NCI-H2196 treated with DMSO at 0.1 percent for 48 hours (cell line): ENCODE measurements at regions not wholly inside any gene's neighbourhood (a gene's known extent, or its start where the extent isn't known, plus 50 kb on each side); places are given as distances from the start of the nearest gene placed in this dataset.

Experiments used
- DNase-seq: peaks from one replicate; lab custom pipeline; 2025; ENCODE audit not compliant: unreplicated experiment; lab: John Stamatoyannopoulos, UW

- DNase-seq, result no peak
These were observed 291.6 kb upstream of the C9orf72 start for GRCh38 chr9:27864644-27865438.

GRCh38 chr9:27866741-27867140, 293.5 kb upstream of the C9orf72 start:
- no peak for DNase-seq

GRCh38 chr9:27870404-27870803, 297.1 kb upstream of the C9orf72 start:
- no peak for DNase-seq

DNA sequence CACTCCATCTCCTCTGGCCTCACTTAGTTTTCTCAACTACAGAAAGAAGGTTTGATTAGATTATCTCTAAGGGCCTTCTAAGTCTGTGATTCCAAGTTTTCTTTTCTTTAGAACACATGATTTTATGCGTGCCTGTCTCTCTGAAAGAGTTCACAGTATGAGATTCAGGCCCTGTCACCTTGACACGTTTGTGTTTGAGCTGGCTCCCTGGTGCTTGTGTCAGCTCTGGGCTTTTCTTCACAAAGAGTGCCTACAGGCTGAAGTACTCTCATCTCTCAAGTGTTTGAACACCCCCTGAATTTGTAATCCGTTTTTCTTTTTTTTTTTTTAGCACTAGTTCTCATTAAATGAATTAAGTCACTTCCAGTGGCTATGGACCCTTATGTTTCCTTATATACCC, 306.9 kb upstream of the C9orf72 start:
- DNase-seq, result no peak

- no peak for DNase-seq
These were observed 307.4 kb upstream of the C9orf72 start for GRCh38 chr9:27880635-27881034.

DNA sequence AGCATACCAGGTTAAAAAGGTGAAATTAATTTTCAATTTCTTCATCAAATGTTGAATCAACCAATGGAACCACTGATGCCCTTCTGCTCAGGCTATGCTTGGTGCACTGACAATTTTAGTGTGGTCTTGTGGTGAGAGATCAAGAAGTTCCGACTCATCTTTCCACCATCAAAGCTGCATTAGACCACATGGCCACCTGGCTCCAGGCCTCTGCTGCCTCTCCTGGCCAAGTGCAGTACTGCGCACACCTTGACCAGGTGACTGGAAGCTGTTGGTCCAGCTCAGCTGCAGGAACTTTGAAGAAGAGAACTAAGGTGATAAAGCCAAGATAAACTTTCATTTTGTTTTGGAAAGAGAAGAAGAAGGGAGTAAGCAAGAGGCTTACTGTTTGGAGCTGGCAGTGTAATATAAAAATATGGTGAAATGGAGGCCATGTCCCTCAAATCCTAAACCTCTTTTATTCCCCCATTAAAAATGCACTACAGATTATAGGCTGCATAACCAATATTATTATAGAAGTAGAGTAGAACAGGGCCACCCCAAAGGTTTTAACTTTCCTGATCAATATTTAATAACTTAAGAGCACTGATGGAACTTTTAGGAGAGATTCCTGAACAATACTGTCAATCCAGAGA, 315.5 kb upstream of the C9orf72 start:
- no peak for DNase-seq

- no peak for DNase-seq
These were observed 351.2 kb upstream of the C9orf72 start for GRCh38 chr9:27924502-27924901.

DNA sequence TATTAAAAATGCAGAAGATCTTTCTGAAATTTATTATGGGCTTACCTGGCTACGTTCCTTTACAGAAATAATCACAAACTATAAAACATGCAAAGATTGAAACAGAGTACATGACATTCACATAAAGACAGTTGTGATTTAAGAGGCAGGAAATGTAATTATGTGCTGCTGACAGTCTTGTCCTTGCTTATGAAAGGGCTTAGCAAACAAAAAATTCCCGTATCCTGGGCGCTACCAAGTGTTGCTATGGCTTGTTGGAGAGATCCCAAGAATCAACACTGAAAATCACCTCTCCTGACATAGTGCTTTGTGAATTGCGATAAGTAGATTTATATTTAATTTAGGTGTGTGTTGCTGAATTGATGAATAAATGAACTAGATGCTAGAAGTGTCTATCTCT, 352.5 kb upstream of the C9orf72 start:
- DNase-seq, result no peak

- DNase-seq, result no peak
These were observed 356.6 kb upstream of the C9orf72 start for GRCh38 chr9:27929841-27930240.

DNA sequence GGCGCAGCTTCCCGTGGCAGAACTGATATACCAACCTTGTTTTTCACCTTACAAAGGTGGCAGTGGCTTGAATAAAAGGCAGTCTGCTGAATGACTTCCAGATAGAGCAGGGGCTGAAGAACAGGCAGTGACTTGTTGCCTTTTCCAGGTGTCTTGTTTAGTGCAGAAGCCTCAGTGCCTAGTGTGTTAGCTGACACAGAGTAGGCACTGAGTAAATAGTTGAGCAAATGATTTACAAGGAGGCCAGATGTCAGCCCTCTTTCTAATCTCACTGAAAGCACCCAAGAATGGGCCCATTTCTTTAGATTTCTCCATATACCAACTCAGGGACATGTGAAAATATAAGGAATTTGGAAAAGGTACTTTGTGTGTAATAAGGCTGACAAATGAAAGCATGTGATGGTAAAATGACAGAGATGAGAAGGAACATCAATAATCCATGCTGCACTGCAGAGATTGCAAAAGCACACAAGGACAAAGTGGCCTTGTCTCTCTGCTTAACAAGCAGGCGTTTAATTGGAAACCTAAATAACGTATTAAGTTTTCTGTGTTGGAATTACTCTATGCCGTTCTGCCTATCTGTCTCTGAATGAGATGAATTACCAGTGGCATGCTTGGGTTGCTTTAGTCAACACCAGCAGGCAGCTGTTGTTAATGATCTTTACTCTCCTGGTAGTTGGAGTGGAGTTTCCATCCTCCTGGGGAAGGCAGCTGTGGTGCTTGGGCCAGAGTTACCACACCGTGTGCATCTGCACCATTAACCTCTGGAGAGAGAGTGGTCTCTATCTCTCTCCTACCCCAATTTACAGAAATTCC, 360.1 kb upstream of the C9orf72 start:
- no peak for DNase-seq

- no peak for DNase-seq
These were observed 361.2 kb upstream of the C9orf72 start for GRCh38 chr9:27934471-27934870.

DNA sequence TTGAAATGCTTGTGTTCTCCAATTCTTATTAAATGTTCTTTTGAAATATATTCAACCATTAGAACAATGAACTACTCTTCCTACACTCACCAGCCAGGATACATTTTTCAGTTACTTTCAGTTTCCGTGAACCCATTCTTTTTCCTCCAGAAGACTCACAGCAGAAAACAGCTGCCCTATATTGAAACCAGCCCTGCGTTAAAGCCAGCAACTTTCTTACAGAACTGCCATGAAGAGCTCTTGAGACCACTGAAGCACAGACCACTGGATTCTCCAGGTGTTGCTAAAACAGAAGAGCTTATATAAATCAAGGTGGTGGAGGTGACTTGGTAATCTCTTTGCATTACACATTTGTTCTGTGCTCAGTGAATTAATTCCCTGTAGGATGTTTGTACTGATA, 365.9 kb upstream of the C9orf72 start:
- no peak for DNase-seq

DNA sequence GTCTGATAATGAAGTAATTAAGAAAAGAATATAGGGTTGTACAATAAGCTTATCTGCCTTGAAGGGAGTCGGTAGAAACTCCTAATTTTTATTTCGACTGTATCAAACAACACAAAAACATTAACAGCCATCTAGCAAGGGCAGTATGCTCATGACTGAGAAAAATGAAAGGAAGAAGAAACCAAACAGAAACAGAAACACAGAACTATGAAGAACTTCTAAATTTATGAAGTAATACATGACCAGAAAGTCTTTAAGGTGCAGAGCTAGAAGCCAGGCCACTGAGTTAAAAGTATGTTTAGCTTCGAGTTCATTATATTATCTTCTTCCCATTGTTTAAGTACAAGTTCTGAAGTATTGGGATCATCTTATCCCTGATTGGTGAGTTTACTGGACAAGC, 367.3 kb upstream of the C9orf72 start:
- no peak for DNase-seq

GRCh38 chr9:27943501-27943900, 370.2 kb upstream of the C9orf72 start:
- no peak for DNase-seq

- no peak for DNase-seq
These were observed 372.1 kb upstream of the C9orf72 start for GRCh38 chr9:27945386-27945785.

DNA sequence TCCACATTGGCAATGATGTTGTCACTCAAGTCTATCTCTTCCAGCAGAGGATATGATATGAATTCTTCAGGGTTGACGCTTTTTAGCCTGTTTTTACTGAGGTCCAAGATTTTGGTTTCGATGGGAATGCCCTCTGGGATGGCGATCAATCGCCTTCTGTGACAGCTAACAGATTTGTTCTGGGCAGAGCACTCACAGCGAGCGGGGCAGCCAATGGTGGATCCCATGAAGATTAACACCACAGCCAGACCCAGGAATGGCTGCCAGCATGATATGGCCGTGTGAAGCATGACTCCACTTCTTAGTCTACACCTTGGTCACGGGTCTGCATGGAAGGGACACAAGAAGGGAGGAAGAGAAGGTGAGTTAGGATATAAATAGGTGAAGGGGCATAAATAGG, 377.1 kb upstream of the C9orf72 start:
- no peak for DNase-seq

GRCh38 chr9:27954858-27955257, 381.6 kb upstream of the C9orf72 start:
- DNase-seq, result no peak

DNA sequence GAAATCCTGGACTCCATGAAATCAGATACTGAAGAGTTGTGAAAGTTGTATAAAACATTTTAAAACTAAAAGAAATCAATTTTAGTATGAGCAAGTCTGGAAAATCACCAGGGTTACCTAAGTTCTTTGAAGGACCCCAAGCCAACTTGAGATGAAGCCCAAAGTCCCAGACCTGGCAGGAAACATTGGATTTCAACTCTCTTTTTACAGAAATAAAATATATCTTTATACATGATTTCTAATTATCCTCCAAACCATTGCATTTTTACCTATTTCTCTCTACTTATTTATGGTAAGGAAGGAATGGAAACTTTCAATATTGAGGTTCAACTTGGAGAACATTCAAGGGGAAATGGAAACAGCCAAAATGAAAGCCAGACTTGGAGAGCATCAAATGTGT, 390.6 kb upstream of the C9orf72 start:
- DNase-seq, result no peak

GRCh38 chr9:27967210-27967609, 393.9 kb upstream of the C9orf72 start:
- DNase-seq, result no peak

DNA sequence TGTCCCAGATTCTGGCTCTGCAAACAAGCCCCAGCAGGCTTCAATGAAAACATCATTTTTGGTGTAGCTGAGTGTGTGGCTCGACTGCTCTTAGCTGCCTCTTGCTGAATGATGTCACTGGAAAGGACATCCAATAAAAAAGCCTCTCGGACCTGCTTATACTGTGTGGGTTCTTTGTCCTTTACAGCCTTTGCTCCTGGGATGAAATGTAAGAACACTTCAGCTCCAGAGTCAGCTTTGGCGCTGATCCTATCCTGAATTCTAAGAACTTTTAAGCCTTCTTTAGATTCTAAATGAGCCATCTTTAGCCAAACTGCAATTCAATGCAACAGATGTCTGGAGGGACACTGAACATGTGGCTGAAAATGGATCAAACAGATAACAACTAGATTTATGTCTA, 404.6 kb upstream of the C9orf72 start:
- no peak for DNase-seq

GRCh38 chr9:27985714-27986113, 412.4 kb upstream of the C9orf72 start:
- DNase-seq, result no peak

DNA sequence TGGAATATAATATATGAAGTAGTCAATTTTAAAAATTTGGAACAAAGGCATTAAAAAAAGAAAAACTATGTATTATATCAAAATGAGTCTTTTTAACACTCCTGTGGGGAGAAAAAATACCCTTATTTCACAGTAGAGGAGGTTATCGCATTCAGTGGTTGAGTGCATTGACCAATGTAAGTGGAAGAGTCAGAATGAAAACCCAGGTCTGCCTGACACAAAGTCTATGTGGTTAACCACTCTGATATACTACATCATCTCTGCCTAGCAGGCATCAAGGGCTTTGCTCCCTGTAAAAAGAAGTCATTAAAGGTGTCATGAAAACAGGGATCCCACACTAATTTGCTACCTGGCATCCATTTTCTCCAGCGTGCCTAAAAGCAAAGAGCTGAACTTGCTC, 417.2 kb upstream of the C9orf72 start:
- DNase-seq, result no peak
